Stimulated activated naive B cell treated with anti-CD40 and anti-IgM and Interleukin-4, amounts not matched to agents 10 μg/mL and 1 μg/mL and 100 μg/mL, for 72 hours (primary cell): ENCODE measurements at regions not wholly inside any gene's neighbourhood (a gene's known extent, or its start where the extent isn't known, plus 50 kb on each side); places are given as distances from the start of the nearest gene placed in this dataset.
"Not testable (repeated sequence)": the region's sequence is repeated elsewhere in the genome, so short reads cannot be mapped to it uniquely, and the experiment has no call there.

Experiments used
- ATAC-seq, 2 donors: fragments of 150-1000 bp; cut with Tn5 transposase; replicated peaks; 2 replicates each; pipeline ENCODE4 v1.10.0; 2021; ENCODE audit warnings: moderate library complexity in 1 of 2
- DNase-seq: peaks from one replicate; pipeline ENCODE4 v3.0.0; 2021
- H3K27ac Mint-ChIP-seq: one replicate; pipeline ENCODE4 v1.8.0; 2022; ENCODE audit warnings: mild to moderate bottlenecking, mixed read lengths
- H3K27me3 Mint-ChIP-seq, 2 donors: one replicate each; pipeline ENCODE4 v1.8.0; 2022; ENCODE audit warnings: mixed read lengths in 2 of 2
- H3K36me3 Mint-ChIP-seq, 2 donors: one replicate each; pipeline ENCODE4 v1.8.0; 2022; ENCODE audit warnings: mixed read lengths in 2 of 2, mild to moderate bottlenecking in 1 of 2
- H3K4me1 Mint-ChIP-seq, 2 donors: one replicate each; pipeline ENCODE4 v1.8.0; 2022; ENCODE audit warnings: mixed read lengths in 2 of 2, mild to moderate bottlenecking in 1 of 2
- H3K4me3 Mint-ChIP-seq, 2 donors: one replicate each; pipeline ENCODE4 v1.8.0; 2022; ENCODE audit warnings: mild to moderate bottlenecking in 2 of 2, mixed read lengths in 2 of 2, moderate library complexity in 1 of 2
- H3K9me3 Mint-ChIP-seq, 2 donors: one replicate each; pipeline ENCODE4 v1.8.0; 2022; ENCODE audit warnings: mixed read lengths in 2 of 2, mild to moderate bottlenecking in 1 of 2

DNA sequence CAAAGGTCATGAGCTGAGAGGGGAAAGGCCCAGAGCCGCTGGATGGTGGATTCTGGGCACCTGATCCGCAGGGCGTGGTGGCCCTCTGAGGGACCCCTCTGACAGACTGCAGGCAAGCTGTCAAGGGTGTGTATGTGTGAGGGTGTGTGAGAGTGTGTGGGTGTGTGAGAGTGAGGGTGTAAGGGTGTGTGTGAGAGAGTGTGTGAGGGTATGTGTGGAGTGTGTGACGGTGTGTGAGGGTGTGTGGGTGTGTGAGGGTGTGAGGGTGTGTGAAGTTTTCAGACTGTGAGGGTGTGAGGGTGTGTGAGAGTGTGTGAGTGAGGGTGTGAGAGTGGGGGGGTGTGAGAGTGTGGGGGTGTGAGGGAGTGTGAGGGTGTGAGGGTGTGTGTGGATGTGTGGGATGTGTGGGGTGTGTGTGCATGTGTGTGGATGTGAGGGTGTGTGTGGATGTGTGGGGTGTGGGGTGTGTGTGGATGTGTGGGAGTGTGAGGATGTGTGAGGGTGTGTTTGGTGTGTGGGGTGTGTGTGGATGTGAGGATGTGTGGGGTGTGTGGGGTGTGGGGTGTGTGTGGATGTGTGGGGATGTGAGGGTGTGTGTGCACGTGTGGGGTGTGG, 156.7 kb downstream of the TMEM121 start:
- no peaks in the 10 kb centered on the region for H3K27me3 Mint-ChIP-seq
- H3K4me1 Mint-ChIP-seq: peaks cover 31 to 45% of the 10 kb centered on the region in 2 donors
- DNase-seq (no peak), ATAC-seq (no peak)
- peaks cover 8 to 12% of the 10 kb centered on the region in 2 donors for H3K9me3 Mint-ChIP-seq
- peaks cover 12 to 21% of the 10 kb centered on the region in 2 donors for H3K36me3 Mint-ChIP-seq
- H3K4me3 Mint-ChIP-seq: peak overlapping the region; percentile 86 to 91
- peak overlapping the region; percentile 99 for H3K27ac Mint-ChIP-seq

DNA sequence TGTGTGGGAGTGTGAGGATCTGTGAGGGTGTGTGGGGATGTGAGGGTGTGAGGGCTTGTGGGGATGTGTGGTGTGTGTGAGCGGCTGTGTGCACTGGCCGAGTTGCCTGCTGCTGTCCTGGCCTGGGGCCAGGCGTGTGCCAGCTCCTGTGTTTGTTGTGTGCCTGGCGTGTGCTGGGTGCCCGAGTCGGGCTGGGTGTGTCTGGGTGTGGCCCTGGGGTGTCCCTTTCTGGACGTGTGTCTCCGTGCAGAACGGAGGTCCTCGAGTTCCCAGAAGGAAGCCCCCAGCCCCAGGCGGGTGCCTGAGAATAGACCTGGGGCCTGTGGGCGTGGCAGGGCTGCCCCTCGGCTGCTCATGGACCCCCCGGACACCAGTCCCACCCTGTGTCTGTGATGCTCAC, 157.7 kb downstream of the TMEM121 start:
- H3K4me3 Mint-ChIP-seq: peak overlapping the region; percentile 72 to 73
- H3K4me1 Mint-ChIP-seq: peaks cover 36 to 49% of the 10 kb centered on the region in 2 donors
- DNase-seq, ATAC-seq, H3K27me3 Mint-ChIP-seq: not testable (repeated sequence)
- peaks cover 8 to 12% of the 10 kb centered on the region in 2 donors for H3K9me3 Mint-ChIP-seq
- peaks cover 12 to 21% of the 10 kb centered on the region in 2 donors for H3K36me3 Mint-ChIP-seq
- H3K27ac Mint-ChIP-seq: peak overlapping the region; percentile 99

DNA sequence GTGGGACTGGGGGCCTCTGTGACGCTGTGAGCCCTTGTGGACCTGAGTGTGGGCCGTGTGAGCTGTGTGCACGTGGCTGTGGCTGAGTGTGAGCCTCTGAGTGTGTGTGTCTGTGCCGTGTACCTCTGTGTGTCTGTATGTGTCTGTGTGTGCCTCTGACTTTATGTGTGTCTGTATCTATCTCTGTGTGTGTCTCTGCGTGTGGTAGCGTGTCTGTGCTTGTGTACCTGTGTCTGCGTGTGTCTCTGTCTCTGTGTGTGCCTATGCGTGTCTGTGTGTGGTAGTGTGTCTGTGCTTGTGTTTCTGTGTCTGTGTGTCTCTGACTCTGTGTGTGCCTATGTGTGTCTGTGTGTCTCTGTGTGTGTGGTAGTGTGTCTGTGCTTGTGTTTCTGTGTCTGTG, 158.2 kb downstream of the TMEM121 start:
- not testable (repeated sequence) for ATAC-seq, H3K27me3 Mint-ChIP-seq
- peaks cover 39 to 54% of the 10 kb centered on the region in 2 donors for H3K4me1 Mint-ChIP-seq

DNA sequence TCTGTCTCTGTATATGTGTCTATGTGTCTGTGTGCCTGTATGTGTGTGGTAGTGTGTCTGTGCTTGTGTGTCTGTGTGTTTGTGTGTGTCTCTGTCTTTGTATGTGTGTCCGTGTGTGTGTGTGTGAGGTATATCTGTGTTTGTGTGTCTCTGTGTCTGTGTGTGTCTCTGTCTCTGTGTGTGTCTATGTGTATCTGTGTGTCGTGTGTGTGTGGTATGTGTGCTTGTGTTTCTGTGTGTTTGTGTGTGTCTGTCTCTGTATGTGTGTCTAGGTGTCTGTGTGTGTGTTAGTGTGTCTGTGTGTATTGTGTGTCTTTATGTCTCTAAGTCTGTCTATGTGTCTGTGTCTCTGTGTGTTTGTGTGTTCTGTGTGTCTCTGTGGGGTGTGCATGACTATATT, 158.6 kb downstream of the TMEM121 start:
- no peak for ATAC-seq
- peaks cover 11 to 18% of the 10 kb centered on the region in 2 donors for H3K9me3 Mint-ChIP-seq
- H3K27ac Mint-ChIP-seq: peak overlapping the region; percentile 94
- H3K27me3 Mint-ChIP-seq: no peaks in the 10 kb centered on the region
- DNase-seq: no peak
- H3K4me1 Mint-ChIP-seq: peaks cover 43 to 58% of the 10 kb centered on the region in 2 donors
- peaks cover 12 to 24% of the 10 kb centered on the region in 2 donors for H3K36me3 Mint-ChIP-seq
- peak overlapping the region; percentile 67 to 70 for H3K4me3 Mint-ChIP-seq

More for the DNA sequence above, 158.2 kb downstream of the TMEM121 start:
- H3K36me3 Mint-ChIP-seq: peaks cover 12 to 21% of the 10 kb centered on the region in 2 donors
- peak overlapping the region; percentile 67 to 70 for H3K4me3 Mint-ChIP-seq
- H3K9me3 Mint-ChIP-seq: peaks cover 10 to 14% of the 10 kb centered on the region in 2 donors
- peak overlapping the region; percentile 94 for H3K27ac Mint-ChIP-seq
- not testable (repeated sequence) for DNase-seq

DNA sequence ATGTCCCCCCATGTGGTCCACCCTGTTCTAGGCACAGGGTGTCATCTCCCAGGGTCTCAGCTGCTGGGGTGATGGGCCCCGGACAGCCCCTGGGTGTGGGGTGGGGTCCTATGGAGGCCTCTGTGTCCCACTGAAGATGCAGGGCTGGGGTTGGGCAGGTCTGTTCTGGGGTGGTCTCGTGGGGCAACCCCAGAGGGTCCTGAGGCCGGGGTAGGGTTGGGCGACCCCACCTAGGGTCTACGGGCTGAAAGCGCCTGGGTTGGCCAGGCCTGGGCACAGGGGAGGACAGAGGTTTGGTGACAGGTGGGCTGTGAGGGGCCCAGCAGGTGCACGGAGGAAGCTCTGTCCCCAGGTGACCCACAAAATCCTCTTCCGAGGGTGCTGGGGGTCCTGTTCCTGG, 159.2 kb downstream of the TMEM121 start:
- H3K27me3 Mint-ChIP-seq, DNase-seq, H3K4me3 Mint-ChIP-seq: not testable (repeated sequence)
- peak; percentile 4 to 7 for ATAC-seq
- peaks cover 49 to 64% of the 10 kb centered on the region in 2 donors for H3K4me1 Mint-ChIP-seq
- H3K9me3 Mint-ChIP-seq: peaks cover 16 to 24% of the 10 kb centered on the region in 2 donors
- peaks cover 13 to 30% of the 10 kb centered on the region in 2 donors for H3K36me3 Mint-ChIP-seq
- peak overlapping the region; percentile 94 for H3K27ac Mint-ChIP-seq

DNA sequence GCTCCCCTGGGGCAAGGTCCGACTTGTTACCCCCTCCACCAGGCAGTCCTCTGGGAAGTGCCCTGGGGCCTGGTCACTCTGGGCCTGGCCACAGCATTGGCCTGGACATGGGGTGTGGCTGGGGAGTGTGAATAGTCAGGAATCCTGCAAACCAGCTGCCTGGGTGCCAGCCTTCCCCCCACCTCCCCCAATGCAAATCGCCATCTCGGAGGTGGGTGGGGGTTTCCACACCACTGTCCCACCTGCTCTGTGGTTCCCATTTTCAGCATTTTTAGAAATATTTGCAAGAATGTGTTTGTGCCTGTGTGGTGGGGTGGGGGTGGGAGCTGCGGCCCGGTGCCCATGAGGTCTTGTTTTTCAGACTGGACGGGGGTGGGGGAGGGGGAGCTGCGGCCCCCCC, 159.7 kb downstream of the TMEM121 start:
- peak; percentile 47 to 61 for ATAC-seq
- Mint-ChIP-seq H3K36me3 (peaks cover 17 to 34% of the 10 kb centered on the region in 2 donors), H3K4me1 (peaks cover 53 to 69% of the 10 kb centered on the region in 2 donors), H3K9me3 (peaks cover 20 to 29% of the 10 kb centered on the region in 2 donors)
- not testable (repeated sequence) for H3K27me3 Mint-ChIP-seq, H3K27ac Mint-ChIP-seq, DNase-seq, H3K4me3 Mint-ChIP-seq

DNA sequence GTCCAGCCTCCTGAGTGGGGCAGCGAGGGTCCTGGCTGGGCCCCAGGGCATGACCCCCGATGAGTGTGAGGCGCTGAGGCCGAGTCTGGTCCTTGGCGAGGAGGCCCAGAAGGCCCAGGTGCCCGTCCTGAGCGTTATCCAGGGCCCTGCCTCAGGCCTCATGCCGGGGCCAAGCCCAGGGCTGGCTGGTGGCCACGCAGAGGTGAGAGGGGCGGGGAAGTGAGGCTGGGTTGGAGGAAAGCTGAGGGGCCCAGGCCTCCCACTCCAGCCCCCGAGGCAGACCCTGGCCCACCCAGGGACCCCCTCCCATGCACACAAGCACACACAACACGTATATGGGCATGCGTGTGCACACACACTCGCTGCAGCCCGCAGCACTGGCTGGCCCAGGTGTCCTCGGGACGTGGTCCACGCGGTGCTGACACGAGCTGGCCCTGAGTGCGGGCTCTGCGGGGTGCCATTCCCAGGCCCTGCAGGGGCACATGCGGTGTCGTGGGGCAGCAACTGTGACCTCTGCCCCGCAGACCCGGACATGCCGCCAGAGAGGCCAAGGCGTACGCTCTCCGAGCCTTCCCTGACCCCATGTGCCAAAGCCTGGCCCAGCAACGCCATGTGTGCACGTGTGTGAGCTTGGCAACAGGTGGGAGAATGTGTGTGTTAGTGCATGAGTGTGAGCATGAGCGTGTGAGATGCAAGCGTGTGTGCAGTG, 160.2 kb downstream of the TMEM121 start:
- H3K4me3 Mint-ChIP-seq: peak overlapping the region in 1 of 2 donors; percentile 28
- H3K27ac Mint-ChIP-seq: peak overlapping the region; percentile 83
- peaks cover 17 to 36% of the 10 kb centered on the region in 2 donors for H3K36me3 Mint-ChIP-seq
- DNase-seq (peak; percentile 52), ATAC-seq (peak; percentile 41 to 47)
- H3K9me3 Mint-ChIP-seq: peaks cover 20 to 29% of the 10 kb centered on the region in 2 donors
- H3K27me3 Mint-ChIP-seq: not testable (repeated sequence)
- H3K4me1 Mint-ChIP-seq: peaks cover 56 to 73% of the 10 kb centered on the region in 2 donors

DNA sequence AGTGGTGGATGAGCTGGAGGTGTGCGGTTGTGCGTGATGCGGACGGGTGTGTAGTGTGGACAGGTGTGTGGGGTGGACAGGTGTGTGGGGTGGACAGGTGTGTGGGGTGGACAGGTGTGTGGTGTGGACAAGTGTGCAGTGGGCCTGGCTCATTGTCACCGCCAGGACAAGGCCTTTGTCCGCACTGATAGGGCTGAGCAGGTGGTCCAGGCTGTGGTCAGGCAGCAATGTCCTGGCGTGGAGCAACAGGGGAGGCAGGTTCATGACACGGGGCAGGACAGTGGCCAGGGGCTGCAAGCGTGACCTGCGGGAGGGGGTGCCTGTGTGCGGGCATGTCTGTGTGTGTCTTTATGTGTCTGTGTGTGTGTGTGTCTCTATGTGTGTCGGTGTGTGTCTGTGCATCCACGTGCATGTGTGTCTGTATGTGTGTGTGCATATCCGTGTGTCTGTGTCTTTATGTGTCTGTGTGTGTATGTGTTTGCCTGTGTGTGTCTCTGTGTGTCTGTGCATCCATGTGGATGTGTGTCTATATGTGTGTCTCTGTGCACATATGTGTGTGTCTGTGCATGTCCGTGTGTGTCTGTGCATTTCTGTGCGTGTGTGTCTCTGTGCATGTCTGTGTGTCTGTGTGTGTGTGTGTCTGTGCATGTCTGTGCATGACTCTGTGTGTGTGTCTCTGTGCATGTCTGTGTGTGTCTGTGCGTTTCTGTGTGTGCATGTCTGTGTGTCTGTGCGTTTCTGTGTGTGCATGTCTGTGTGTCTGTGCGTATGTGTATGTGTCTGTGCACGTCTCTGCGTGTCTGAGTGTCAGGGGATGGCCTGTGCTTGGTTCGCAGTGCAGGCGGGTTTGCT, 161.0 kb downstream of the TMEM121 start:
- Mint-ChIP-seq H3K9me3 (peaks cover 20 to 29% of the 10 kb centered on the region in 2 donors), H3K36me3 (peaks cover 17 to 36% of the 10 kb centered on the region in 2 donors), H3K4me1 (peaks cover 56 to 73% of the 10 kb centered on the region in 2 donors), H3K27ac (peak overlapping the region; percentile 83), H3K4me3 (peak overlapping the region; percentile 28 to 33)
- ATAC-seq, H3K27me3 Mint-ChIP-seq, DNase-seq: not testable (repeated sequence)

DNA sequence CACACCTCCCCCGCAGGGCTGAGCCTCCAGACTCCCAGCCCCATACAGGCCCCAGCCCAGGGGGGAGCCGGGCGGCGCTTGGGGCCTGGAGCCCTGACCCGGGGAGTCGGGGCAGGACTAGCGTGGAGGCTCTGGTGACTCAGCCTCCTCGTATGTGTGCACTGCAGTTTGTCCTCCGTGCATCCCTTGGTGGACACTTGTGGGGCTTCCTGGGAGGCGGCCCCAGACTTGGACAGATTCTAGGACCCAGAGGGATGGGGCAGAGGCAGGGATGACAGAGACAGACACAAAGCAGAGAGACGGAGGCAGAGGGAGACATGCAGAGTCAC, 161.6 kb downstream of the TMEM121 start:
- H3K27me3 Mint-ChIP-seq: not testable (repeated sequence)
- Mint-ChIP-seq H3K9me3 (peaks cover 18 to 26% of the 10 kb centered on the region in 2 donors), H3K4me1 (peaks cover 54 to 68% of the 10 kb centered on the region in 2 donors), H3K36me3 (peaks cover 14 to 33% of the 10 kb centered on the region in 2 donors), H3K4me3 (peak overlapping the region in 1 of 2 donors; percentile 33), H3K27ac (peak overlapping the region; percentile 83)
- DNase-seq (peak; percentile 70), ATAC-seq (peak; percentile 31 to 42)

DNA sequence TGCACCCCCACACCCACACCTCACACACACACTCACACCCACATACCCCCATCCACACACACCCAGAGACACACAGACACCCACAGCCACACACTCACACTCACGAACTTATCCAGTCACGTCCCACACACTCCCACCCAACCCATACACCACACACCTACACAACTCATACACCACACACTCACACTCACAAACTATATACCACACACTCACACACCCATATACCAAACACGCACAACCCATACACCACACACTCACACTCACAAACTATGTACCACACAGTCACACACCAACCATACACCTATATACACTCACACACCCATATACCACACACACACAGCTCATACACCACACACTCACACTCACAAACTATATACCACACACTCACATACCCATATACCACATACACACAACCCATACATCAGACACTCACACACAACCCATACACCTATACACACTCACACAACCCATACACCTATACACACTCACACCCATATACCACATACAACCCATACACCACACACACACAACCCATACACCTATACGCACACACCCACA, 162.4 kb downstream of the TMEM121 start:
- Mint-ChIP-seq H3K27ac (peak overlapping the region; percentile 70), H3K36me3 (peaks cover 15 to 32% of the 10 kb centered on the region in 2 donors), H3K4me3 (peak overlapping the region; percentile 1 to 11), H3K9me3 (peaks cover 18 to 24% of the 10 kb centered on the region in 2 donors), H3K4me1 (peaks cover 54 to 72% of the 10 kb centered on the region in 2 donors)
- H3K27me3 Mint-ChIP-seq, DNase-seq, ATAC-seq: not testable (repeated sequence)

DNA sequence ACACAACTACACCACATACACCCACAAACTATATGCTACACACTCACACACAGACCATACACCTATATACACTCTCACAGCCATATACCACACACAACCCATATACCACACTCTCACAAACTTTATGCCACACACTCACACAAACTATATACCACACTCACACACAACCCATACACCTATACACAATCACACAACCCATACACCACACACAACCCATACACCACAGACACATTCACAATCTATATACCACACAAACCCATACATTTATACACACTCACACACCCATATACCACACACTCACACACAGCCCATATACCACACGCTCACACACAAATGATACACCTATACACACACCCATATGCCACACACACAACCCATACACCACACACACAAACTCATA, 163.3 kb downstream of the TMEM121 start:
- DNase-seq: no peak
- no peak for ATAC-seq
- no peak overlapping the region for H3K4me3 Mint-ChIP-seq
- H3K27me3 Mint-ChIP-seq: no peaks in the 10 kb centered on the region
- H3K27ac Mint-ChIP-seq: peak overlapping the region; percentile 95
- H3K36me3 Mint-ChIP-seq: peaks cover 14 to 33% of the 10 kb centered on the region in 2 donors
- peaks cover 58 to 74% of the 10 kb centered on the region in 2 donors for H3K4me1 Mint-ChIP-seq
- H3K9me3 Mint-ChIP-seq: peaks cover 16 to 22% of the 10 kb centered on the region in 2 donors

DNA sequence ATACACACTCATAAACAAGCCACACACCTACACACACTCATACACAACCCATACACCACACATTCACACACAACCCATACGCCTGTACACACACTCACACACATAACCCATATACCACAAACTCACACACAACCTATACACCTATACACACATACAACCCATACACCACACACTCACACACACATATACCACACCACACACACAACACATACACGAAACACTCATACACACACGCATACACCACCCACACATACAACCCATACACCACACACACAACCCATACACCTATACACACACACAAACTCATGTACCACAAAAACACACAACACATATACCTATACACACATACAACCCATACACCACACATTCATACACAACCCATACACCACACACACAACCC, 164.3 kb downstream of the TMEM121 start:
- DNase-seq (no peak), ATAC-seq (no peak)
- no peaks in the 10 kb centered on the region for H3K27me3 Mint-ChIP-seq
- H3K36me3 Mint-ChIP-seq: peaks cover 11 to 35% of the 10 kb centered on the region in 2 donors
- peaks cover 12 to 17% of the 10 kb centered on the region in 2 donors for H3K9me3 Mint-ChIP-seq
- H3K4me3 Mint-ChIP-seq: peak overlapping the region; percentile 9 to 54
- peaks cover 61 to 76% of the 10 kb centered on the region in 2 donors for H3K4me1 Mint-ChIP-seq
- peak overlapping the region; percentile 95 for H3K27ac Mint-ChIP-seq

DNA sequence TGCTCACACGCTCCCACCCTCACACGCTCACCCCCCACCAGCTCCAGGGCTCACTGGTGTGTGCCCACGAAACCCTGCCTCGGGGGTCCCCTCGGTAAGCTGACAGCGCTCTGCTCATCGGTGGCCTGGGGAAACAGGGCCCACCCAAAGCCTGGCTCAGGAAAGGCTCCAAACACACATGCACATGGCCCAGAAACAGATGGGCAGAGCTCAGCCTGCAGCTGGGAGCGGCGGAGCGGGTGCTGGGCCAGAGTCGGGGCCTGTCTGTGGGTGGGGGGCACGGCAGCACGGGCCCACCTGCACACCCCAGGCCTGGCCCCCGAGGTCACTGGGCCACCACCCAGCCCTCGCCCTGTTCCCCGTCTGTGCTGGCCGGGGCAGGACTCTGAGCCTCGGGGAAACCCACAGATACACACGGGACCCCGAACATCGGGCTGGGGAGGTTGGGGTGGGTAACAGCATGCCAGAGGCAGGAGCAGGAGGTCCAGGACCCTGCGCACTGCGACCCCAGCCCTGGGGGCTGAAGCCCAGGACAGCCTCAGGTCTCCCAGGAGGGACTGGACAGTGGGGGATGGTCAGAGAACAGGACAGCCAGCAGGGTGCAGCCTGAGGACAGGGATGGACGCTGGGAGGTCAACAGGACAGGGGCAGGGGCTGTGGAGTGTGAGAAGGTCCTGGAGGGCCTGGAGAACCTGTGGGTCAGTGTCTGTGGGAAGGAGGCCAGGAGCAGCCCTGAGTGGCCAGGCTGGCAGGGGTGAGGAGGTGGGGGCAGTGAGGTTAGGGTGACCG, 165.1 kb downstream of the TMEM121 start:
- H3K9me3 Mint-ChIP-seq: peaks cover 12 to 17% of the 10 kb centered on the region in 2 donors
- DNase-seq, H3K27me3 Mint-ChIP-seq: not testable (repeated sequence)
- peaks cover 11 to 35% of the 10 kb centered on the region in 2 donors for H3K36me3 Mint-ChIP-seq
- peaks cover 61 to 76% of the 10 kb centered on the region in 2 donors for H3K4me1 Mint-ChIP-seq
- peak; percentile 2 to 3 for ATAC-seq
- peak overlapping the region; percentile 95 for H3K27ac Mint-ChIP-seq
- peak overlapping the region; percentile 27 to 54 for H3K4me3 Mint-ChIP-seq
